AG10803 (cell line): ENCODE measurements at regions not wholly inside any gene's neighbourhood (a gene's known extent, or its start where the extent isn't known, plus 50 kb on each side); places are given as distances from the start of the nearest gene placed in this dataset.
"Not testable (repeated sequence)": the region's sequence is repeated elsewhere in the genome, so short reads cannot be mapped to it uniquely, and the experiment has no call there.

Source experiments
- DNase-seq: peaks from one replicate; pipeline ENCODE4 v3.0.0; 2010; ENCODE audit warnings: low read depth
- H3K4me3 ChIP-seq: 2 replicates; pipeline ENCODE4 v1.5.1; 2011; ENCODE audit warnings: mild to moderate bottlenecking, low read length, control low read depth
- TF ChIP-seq, protein P1 (sequence below): conservative IDR thresholded peaks from 2 replicates; pipeline ENCODE4 v1.5.1; 2011; ENCODE audit warnings: mild to moderate bottlenecking, low read length, control low read depth, inconsistent platforms

DNA sequence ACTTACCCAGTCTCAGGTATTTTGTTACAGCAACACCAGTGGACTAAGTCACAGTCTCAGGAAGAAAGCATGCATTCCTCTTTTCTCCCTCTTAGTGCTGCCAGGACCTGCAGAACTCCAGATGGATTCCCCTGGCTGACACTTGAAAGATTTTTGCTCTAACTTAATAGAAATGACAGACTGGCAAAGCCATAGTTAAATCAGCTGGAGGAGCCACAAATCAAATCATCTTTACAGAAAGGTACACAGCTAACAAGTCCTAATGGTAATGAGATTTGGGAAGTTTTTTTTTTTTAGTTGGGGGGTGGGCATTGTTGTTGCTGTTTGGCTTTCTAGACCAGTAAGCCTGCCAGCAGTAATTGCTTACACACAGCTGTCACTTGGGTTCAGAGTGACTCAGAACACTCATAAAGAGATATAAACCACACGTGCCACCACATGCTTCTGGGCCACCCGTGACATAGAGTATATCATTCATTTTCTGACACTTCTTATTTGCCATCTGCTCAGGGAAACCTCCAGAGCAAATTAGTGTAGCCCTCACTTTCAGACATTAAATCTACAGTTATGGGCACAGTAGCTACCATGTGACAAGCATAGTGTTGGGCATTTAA lies 72.4 kb downstream of the FH start:
- no peak overlapping the region for H3K4me3 ChIP-seq
- TF ChIP-seq, protein P1, sequence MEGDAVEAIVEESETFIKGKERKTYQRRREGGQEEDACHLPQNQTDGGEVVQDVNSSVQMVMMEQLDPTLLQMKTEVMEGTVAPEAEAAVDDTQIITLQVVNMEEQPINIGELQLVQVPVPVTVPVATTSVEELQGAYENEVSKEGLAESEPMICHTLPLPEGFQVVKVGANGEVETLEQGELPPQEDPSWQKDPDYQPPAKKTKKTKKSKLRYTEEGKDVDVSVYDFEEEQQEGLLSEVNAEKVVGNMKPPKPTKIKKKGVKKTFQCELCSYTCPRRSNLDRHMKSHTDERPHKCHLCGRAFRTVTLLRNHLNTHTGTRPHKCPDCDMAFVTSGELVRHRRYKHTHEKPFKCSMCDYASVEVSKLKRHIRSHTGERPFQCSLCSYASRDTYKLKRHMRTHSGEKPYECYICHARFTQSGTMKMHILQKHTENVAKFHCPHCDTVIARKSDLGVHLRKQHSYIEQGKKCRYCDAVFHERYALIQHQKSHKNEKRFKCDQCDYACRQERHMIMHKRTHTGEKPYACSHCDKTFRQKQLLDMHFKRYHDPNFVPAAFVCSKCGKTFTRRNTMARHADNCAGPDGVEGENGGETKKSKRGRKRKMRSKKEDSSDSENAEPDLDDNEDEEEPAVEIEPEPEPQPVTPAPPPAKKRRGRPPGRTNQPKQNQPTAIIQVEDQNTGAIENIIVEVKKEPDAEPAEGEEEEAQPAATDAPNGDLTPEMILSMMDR, result no peak
- DNase-seq, result no peak

DNA sequence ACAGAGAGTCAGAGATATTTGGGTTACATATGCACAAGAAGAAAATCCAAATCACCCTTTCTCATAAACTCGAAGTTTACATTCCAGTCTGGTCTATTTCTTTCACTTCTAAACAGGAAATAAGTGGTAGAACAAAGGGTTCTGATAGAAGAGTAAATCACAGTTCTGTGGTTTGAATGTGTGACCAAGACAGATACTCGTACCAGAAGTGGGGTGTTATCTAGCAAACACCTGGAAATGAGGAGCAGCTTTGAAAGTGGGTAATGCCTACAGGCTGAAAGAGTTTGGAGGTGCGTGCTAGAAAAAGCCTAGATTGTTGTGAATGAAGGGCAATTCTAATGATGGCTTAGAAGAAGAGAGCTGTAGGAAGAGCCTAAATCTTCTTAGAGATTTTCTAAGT lies 74.7 kb downstream of the FH start:
- no peak for DNase-seq
- TF ChIP-seq, protein P1, result no peak
- H3K4me3 ChIP-seq, result no peak overlapping the region

DNA sequence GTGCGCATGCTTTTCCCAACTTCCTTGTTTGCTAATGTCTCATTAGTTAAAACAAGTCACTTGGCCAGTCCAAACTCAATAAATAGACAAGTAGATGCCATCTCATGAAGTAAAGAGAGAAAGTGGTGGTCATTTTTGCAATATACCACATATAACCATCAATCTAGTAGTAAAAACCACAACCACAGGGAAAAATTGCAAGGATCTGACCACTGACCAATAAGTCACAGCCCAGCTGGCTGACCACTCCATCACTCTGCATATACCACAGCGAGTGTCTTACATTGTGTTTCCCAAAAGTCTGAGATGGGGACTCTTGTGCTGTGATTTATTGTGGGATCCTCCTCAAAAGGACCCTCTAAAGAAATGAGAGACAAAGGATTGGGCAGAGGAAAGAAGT lies 76.0 kb downstream of the FH start:
- TF ChIP-seq, protein P1, result no peak
- no peak for DNase-seq
- no peak overlapping the region for H3K4me3 ChIP-seq

DNA sequence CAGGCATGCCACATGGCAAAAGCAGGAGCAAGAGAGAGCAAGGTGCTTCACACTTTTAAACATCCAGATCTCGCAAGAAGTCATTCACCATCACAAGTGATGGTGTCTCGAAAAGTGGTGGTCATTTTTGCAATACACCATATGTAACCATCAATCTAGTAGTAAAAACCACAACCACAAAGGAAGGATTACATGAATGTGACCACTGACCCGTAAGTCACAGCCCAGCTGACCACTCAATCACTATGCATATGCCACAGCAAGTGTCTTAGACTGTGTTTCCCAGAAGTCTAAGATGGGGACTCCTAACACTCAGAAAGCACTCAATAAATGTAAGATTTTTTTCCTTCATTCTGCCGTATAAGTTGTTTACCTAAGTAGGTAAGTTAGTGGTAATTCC lies 76.9 kb downstream of the FH start:
- no peak for DNase-seq
- TF ChIP-seq, protein P1, result no peak
- H3K4me3 ChIP-seq, result no peak overlapping the region

DNA sequence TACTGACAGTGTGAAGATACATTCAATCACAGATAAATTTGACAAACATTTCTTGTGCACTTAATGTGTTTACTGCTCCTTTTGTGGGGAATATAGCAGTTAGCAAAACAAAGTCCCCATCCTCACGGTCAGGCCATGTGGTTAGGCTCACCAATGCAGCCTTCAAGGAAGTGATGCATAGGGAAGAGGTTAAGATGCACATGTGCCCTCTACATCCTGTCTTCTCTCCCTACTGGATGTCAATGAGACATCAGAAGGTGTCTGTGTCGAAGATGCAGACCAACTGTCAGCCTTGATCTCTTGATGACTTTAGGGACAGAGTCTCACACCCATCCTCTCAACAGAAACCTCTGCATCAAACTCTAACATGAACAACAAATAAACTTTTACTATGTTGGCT lies 78.7 kb downstream of the FH start:
- no peak overlapping the region for H3K4me3 ChIP-seq
- TF ChIP-seq, protein P1, result no peak
- DNase-seq, result no peak

DNA sequence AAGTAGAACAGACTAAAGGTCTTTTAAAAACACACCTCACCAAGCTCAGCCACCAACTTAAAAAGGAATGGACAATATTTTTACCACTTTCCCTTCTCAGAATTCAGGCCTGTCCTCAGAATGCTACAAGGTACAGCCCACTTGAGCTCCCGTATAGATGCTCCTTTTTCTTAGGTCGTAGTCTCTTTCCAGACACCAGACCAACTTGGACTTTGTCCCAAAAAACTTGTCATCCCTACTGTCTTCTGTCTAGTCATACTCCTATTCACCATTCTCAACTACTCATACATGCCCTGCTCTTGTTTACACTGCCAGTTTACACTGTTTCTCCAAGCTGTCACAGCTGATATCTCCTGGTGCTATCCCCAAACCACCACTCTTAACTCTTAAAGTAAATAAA lies 80.9 kb downstream of the FH start:
- H3K4me3 ChIP-seq, DNase-seq: not testable (repeated sequence)

DNA sequence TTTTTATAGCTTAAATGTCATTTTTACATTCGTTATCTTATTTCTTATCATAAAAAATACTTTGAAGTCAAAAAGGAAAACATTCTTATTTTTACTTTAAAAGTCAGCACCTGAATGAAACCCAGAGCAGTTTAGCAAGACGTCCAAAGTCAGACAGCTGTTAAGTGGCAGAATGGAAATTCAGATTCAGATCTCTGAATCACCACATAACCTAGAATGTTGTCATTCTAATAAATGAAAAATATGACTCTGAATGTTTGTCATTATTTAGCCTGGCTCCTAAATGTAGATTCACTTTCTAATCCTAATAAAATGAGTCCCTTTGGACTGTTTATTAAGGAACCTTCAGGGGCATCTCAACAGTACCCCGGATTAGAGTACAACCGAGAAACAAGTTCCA lies 75.2 kb upstream of the RGS7 start:
- H3K4me3 ChIP-seq, result no peak overlapping the region
- no peak for DNase-seq
- TF ChIP-seq, protein P1, result no peak

DNA sequence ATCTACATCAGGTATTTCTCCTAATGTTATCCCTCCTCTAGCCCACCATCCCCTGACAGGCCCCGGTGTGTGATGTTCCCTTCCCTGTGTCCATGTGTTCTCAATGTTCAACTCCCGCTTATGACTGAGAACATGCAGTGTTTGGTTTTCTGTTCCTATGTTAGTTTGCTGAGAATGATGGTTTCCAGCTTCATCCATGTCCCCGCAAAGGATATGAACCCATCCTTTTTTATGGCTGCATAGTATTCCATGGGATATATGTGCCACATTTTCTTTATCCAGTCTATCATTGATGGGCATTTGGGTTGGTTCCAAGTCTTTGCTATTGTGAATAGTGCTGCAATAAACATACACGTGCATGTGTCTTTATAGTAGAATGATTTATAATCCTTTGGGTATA lies 68.1 kb upstream of the RGS7 start:
- DNase-seq, H3K4me3 ChIP-seq: not testable (repeated sequence)
